Spleen (tissue), 7 donors: ENCODE measurements at regions not wholly inside any gene's neighbourhood (a gene's known extent, or its start where the extent isn't known, plus 50 kb on each side); places are given as distances from the start of the nearest gene placed in this dataset.
"Not testable (repeated sequence)": the region's sequence is repeated elsewhere in the genome, so short reads cannot be mapped to it uniquely, and the experiment has no call there.

ENCODE experiments used
- POLR2A ChIP-seq, 3 donors: fragments of 450-650 bp; IDR thresholded peaks; one replicate each; pipeline ENCODE4 v1.5.1; 2017; ENCODE audit warnings: antibody characterized with exemption in 3 of 3, mild to moderate bottlenecking in 1 of 3
- POLR2AphosphoS5 ChIP-seq, 3 donors: sonication (generic); formaldehyde crosslinking; IDR thresholded peaks; one replicate each; pipeline ENCODE4 v1.5.1; 2017; ENCODE audit warnings: antibody characterized with exemption in 3 of 3
- TF ChIP-seq, protein P1 (sequence below), 11 experiments: fragments of 200-600 bp in 7 of 11; fragments of 450-650 bp in 4 of 11; sonication (generic) in 4 of 11; IDR thresholded peaks in 8 of 11; conservative IDR thresholded peaks in 3 of 11; 1 replicate in 7 of 11; 2 replicates in 4 of 11; pipeline versions ENCODE4 v1.4.0 to v1.8.0; 2016 to 2021; ENCODE audit warnings: antibody characterized with exemption in 11 of 11, inconsistent platforms in 4 of 11, mild to moderate bottlenecking in 1 of 11
- donor health status: DM: no; HTN: no; CAD: no; lungs with moderate emphysema.
- donor health status: DM: no; HTN: no; CAD: no.
- donor health status: DM: no; HTN: no; CAD: no.

DNA sequence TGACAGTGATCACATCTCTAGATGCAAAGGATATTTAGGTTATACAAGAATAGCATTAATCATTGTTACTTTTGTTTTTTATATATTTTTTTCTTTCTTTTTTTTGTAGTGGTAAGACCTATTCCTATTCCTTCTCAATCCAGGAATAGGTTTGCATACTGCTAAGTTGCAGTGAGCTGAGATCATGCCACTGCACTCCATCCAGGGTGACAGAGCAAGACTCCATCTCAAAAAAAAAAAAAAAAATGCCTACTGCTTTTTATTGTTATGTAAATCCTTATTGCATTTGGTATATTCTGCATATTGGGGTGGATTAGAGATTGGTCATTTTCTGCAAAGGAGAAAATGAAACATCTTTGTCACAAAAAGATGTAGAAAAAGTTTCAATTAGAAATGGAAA is 138.2 kb upstream of the FOLH1 start:
- not testable (repeated sequence) for TF ChIP-seq POLR2AphosphoS5, POLR2A (IDR thresholded peaks at IDR 0.05)
- TF ChIP-seq, protein P1, sequence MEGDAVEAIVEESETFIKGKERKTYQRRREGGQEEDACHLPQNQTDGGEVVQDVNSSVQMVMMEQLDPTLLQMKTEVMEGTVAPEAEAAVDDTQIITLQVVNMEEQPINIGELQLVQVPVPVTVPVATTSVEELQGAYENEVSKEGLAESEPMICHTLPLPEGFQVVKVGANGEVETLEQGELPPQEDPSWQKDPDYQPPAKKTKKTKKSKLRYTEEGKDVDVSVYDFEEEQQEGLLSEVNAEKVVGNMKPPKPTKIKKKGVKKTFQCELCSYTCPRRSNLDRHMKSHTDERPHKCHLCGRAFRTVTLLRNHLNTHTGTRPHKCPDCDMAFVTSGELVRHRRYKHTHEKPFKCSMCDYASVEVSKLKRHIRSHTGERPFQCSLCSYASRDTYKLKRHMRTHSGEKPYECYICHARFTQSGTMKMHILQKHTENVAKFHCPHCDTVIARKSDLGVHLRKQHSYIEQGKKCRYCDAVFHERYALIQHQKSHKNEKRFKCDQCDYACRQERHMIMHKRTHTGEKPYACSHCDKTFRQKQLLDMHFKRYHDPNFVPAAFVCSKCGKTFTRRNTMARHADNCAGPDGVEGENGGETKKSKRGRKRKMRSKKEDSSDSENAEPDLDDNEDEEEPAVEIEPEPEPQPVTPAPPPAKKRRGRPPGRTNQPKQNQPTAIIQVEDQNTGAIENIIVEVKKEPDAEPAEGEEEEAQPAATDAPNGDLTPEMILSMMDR (IDR thresholded peaks at IDR 0.05 in 8 of 11, conservative IDR thresholded peaks at IDR 0.05 in 3 of 11), result not testable (repeated sequence)
